Thyroid gland (tissue), 4 donors: ENCODE measurements at regions not wholly inside any gene's neighbourhood (a gene's known extent, or its start where the extent isn't known, plus 50 kb on each side); places are given as distances from the start of the nearest gene placed in this dataset.

Experiments
- POLR2A ChIP-seq, 2 donors: fragments of 450-650 bp; IDR thresholded peaks; one replicate each; pipeline ENCODE4 v1.6.1; 2017; ENCODE audit warnings: antibody characterized with exemption in 2 of 2, mild to moderate bottlenecking in 2 of 2, moderate library complexity in 1 of 2
- TF ChIP-seq, protein P1 (sequence below), 6 experiments: fragments of 200-600 bp in 3 of 6; fragments of 450-650 bp in 3 of 6; sonication (generic) in 3 of 6; IDR thresholded peaks; one replicate each; pipeline ENCODE4 v1.5.1; 2016 to 2019; ENCODE audit warnings: antibody characterized with exemption in 6 of 6, mild to moderate bottlenecking in 2 of 6, inconsistent platforms in 1 of 6, moderate library complexity in 1 of 6

DNA sequence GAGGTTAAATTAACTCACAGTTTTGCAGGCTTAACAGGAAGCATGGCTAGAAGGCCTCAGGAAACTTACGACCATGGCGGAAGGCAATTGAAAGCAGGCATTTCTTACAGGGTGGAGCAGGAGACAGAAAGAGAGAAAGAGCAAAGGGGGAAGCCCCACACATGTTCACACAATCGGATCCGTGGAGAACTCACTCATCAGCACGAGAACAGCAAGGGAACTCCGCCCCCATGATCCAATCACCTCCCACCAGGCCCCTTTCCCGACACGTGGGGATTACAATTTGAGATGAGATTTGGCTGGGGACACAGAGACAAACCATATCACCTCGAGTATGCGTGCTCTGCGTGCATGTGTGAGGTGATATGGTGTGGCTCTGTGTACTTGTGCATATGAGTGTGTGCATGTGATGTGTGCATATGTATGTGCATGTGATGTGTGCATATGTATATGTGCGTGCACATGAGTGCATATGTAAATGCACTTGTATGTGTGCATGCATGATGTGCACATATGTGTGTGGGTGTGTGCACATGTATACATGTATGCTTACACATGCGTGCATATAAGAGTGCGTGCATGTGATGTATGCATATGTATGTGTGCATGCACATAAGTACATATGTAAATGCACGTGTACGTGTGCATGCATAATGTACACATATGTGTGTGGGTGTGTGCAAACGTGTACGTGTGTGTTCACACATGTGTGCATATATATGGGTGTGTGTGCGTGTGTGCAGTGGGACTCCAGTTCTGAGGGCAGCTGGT lies 108.7 kb upstream of the HDAC4 start:
- TF ChIP-seq, protein P1, sequence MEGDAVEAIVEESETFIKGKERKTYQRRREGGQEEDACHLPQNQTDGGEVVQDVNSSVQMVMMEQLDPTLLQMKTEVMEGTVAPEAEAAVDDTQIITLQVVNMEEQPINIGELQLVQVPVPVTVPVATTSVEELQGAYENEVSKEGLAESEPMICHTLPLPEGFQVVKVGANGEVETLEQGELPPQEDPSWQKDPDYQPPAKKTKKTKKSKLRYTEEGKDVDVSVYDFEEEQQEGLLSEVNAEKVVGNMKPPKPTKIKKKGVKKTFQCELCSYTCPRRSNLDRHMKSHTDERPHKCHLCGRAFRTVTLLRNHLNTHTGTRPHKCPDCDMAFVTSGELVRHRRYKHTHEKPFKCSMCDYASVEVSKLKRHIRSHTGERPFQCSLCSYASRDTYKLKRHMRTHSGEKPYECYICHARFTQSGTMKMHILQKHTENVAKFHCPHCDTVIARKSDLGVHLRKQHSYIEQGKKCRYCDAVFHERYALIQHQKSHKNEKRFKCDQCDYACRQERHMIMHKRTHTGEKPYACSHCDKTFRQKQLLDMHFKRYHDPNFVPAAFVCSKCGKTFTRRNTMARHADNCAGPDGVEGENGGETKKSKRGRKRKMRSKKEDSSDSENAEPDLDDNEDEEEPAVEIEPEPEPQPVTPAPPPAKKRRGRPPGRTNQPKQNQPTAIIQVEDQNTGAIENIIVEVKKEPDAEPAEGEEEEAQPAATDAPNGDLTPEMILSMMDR (IDR thresholded peaks at IDR 0.05), result no peak
- TF ChIP-seq POLR2A (IDR thresholded peaks at IDR 0.05), result no peak
